ENCODE measurements at regions not wholly inside any gene's neighbourhood (a gene's known extent, or its start where the extent isn't known, plus 50 kb on each side); places are given as distances from the start of the nearest gene placed in this dataset.

DNA sequence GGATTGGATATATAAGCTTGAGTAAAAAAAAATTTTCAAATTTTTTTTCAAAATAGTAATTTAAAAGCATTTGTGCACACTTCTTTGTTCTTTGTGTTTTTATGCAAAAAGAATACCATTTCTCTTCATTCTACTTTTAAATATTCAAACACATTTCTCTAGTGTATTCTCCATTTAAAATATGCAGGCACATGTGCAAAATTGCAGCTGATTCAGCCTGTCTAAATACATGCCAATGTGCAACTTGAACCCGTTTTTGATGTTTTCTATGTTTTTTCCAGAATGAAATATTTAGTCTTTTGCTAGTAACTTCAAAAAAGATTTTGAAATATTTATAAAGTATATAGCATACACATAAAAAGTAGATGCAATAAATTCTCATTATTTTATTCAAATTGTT, 411.8 kb downstream of the MMUT start:
- Histone ChIP-seq H3K4me1 (ENCODE audit: control extremely low read depth in 1 of 4, control insufficient read depth in 4 of 4, insufficient read depth in 4 of 4, low read length in 3 of 4) (no peaks in the 10 kb centered on the region), H3K27me3 (replicated peaks in 2 of 5; ENCODE audit: control insufficient read depth in 4 of 5, insufficient read depth in 5 of 5, low read length in 4 of 5) (no peaks in the 10 kb centered on the region), H3K4me3 (ENCODE audit: control insufficient read depth in 1 of 7, extremely low read depth in 1 of 7, insufficient read depth in 4 of 7, low read depth in 2 of 7, low read length in 6 of 7) (no peak overlapping the region), H3K27ac (ENCODE audit: insufficient read depth in 1 of 2, low read depth in 1 of 2, low read length in 2 of 2, poor library complexity in 1 of 2, severe bottlenecking in 2 of 2) (no peak overlapping the region), H3K36me3 (ENCODE audit: control insufficient read depth in 4 of 4, insufficient read depth in 4 of 4, low read length in 3 of 4) (no peaks in the 10 kb centered on the region), H3K9me3 (ENCODE audit: control extremely low read depth in 1 of 5, control insufficient read depth in 4 of 5, insufficient read depth in 2 of 5, low read depth in 1 of 5, low read length in 4 of 5) (peaks cover 0 to 1% (median 0%) of the 10 kb centered on the region in 5 experiments)
- CTCF ChIA-PET = no interaction called here
- WGBS (ENCODE audit: insufficient coverage) = no CpG with 5 or more reads among the region's 1 CpG
- no peak for DNase-seq
- POLR2A ChIA-PET = no interaction called here

DNA sequence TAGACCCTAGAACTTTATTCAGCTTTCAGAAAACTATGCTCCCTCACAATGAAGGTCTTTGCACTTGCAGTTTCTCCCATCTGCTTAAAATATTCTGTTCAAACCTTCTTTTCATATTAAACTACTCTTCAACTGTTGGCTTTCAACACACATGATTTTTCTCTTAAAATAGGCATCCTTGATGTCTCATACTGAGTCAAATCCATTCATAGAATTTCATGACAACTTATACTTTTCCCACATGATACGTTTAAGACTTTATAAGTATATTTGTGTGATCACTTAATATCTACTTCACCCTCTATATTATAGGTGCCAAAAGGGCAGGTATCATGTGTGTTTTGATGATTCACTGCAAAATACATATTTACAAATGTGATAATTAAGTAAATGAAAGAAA, 412.5 kb downstream of the MMUT start:
- Histone ChIP-seq H3K27ac (ENCODE audit: insufficient read depth in 1 of 2, low read depth in 1 of 2, low read length in 2 of 2, poor library complexity in 1 of 2, severe bottlenecking in 2 of 2) (no peak overlapping the region), H3K27me3 (replicated peaks in 2 of 5; ENCODE audit: control insufficient read depth in 4 of 5, insufficient read depth in 5 of 5, low read length in 4 of 5) (no peaks in the 10 kb centered on the region), H3K4me3 (ENCODE audit: control insufficient read depth in 1 of 7, extremely low read depth in 1 of 7, insufficient read depth in 4 of 7, low read depth in 2 of 7, low read length in 6 of 7) (no peak overlapping the region), H3K4me1 (ENCODE audit: control extremely low read depth in 1 of 4, control insufficient read depth in 4 of 4, insufficient read depth in 4 of 4, low read length in 3 of 4) (no peaks in the 10 kb centered on the region), H3K9me3 (ENCODE audit: control extremely low read depth in 1 of 5, control insufficient read depth in 4 of 5, insufficient read depth in 2 of 5, low read depth in 1 of 5, low read length in 4 of 5) (peaks cover 0 to 1% (median 0%) of the 10 kb centered on the region in 5 experiments), H3K36me3 (ENCODE audit: control insufficient read depth in 4 of 4, insufficient read depth in 4 of 4, low read length in 3 of 4) (no peaks in the 10 kb centered on the region)
- POLR2A ChIA-PET = no interaction called here
- DNase-seq = no peak
- CTCF ChIA-PET = no interaction called here
- no CpG with 5 or more reads among the region's 1 CpG for WGBS (ENCODE audit: insufficient coverage)

DNA sequence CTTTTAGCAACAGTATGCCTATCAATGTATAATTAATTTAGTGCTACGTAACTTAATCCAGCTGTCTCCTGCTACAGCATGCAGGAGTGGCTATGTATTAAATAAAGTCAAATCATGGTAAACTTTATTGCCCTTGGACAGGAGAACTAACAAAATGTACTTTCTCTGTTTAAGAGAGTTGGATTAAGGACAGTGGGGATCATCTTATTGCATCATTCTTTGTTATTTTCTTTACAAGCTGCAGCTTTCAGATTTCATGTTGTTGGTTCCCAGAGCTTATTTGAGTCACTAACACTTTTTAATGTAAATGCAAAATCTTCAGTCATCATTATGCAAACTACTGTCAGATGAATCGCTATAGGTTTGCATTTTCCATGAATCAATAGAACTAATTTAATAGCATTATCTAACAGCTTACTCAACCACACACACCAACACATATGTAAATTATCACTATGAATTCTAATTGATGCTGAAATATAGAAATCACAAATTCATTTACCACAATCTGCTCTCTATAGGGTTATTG, 424.7 kb downstream of the MMUT start:
- no CpG with 5 or more reads among the region's 2 CpGs for WGBS (ENCODE audit: insufficient coverage)
- ChIA-PET CTCF (no interaction called here), POLR2A (no interaction called here)

DNA sequence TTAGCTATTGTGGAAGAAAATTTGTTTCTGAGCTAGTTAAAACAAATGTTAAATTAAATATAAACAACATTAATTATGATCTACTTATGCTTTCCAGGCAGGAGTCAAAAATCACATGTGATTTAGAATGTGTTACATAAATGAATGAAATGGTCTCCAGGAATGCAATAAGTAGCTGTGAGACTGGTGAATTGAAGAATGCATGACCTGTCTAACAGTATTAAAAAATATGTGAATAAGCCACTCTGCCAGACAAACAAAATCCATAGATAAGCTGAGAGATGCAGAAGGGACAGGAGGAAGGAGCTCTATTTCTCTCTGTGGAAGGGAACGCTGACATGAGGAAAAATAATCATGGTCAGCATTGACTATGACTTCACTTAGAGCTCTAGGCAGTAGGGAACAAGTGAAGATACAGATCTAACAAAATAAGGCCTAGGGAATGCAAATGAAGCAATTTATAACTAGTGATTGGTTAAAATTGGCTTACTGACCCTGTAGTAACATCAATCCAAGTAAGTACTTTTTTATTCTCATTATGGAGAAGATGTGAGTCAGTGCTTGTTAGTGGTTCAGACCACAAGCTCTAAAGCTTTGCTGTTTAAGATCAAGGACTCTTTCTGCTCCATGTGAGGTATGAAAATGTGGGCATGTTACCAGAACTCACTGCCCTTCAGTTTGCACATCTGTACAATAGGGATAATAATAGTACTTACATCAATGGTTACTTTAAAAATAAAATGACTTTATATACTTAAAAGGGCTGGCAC, 432.6 kb downstream of the MMUT start:
- H3K4me1 ChIP-seq (ENCODE audit: control extremely low read depth in 1 of 4, control insufficient read depth in 4 of 4, insufficient read depth in 4 of 4, low read length in 3 of 4) = no peaks in the 10 kb centered on the region
- WGBS (ENCODE audit: insufficient coverage) = 100% methylated on average over 1 of the region's 1 CpG
- H3K4me3 ChIP-seq (ENCODE audit: control insufficient read depth in 1 of 7, extremely low read depth in 1 of 7, insufficient read depth in 4 of 7, low read depth in 2 of 7, low read length in 6 of 7) = no peak overlapping the region
- CTCF ChIA-PET = no interaction called here
- H3K27ac ChIP-seq (ENCODE audit: insufficient read depth in 1 of 2, low read depth in 1 of 2, low read length in 2 of 2, poor library complexity in 1 of 2, severe bottlenecking in 2 of 2) = no peak overlapping the region
- POLR2A ChIA-PET = no interaction called here
- peaks cover 0 to 2% (median 0%) of the 10 kb centered on the region in 5 experiments for H3K9me3 ChIP-seq (ENCODE audit: control extremely low read depth in 1 of 5, control insufficient read depth in 4 of 5, insufficient read depth in 2 of 5, low read depth in 1 of 5, low read length in 4 of 5)
- no peaks in the 10 kb centered on the region for H3K36me3 ChIP-seq (ENCODE audit: control insufficient read depth in 4 of 4, insufficient read depth in 4 of 4, low read length in 3 of 4)
- no peaks in the 10 kb centered on the region for H3K27me3 ChIP-seq (replicated peaks in 2 of 5; ENCODE audit: control insufficient read depth in 4 of 5, insufficient read depth in 5 of 5, low read length in 4 of 5)
- DNase-seq = no peak

More for the DNA sequence above, 424.7 kb downstream of the MMUT start:
- no peak for DNase-seq
- Histone ChIP-seq H3K27me3 (replicated peaks in 2 of 5; ENCODE audit: control insufficient read depth in 4 of 5, insufficient read depth in 5 of 5, low read length in 4 of 5) (no peaks in the 10 kb centered on the region), H3K4me3 (ENCODE audit: control insufficient read depth in 1 of 7, extremely low read depth in 1 of 7, insufficient read depth in 4 of 7, low read depth in 2 of 7, low read length in 6 of 7) (no peak overlapping the region), H3K36me3 (ENCODE audit: control insufficient read depth in 4 of 4, insufficient read depth in 4 of 4, low read length in 3 of 4) (no peaks in the 10 kb centered on the region), H3K9me3 (ENCODE audit: control extremely low read depth in 1 of 5, control insufficient read depth in 4 of 5, insufficient read depth in 2 of 5, low read depth in 1 of 5, low read length in 4 of 5) (no peaks in the 10 kb centered on the region), H3K27ac (ENCODE audit: insufficient read depth in 1 of 2, low read depth in 1 of 2, low read length in 2 of 2, poor library complexity in 1 of 2, severe bottlenecking in 2 of 2) (no peak overlapping the region), H3K4me1 (ENCODE audit: control extremely low read depth in 1 of 4, control insufficient read depth in 4 of 4, insufficient read depth in 4 of 4, low read length in 3 of 4) (no peaks in the 10 kb centered on the region)

DNA sequence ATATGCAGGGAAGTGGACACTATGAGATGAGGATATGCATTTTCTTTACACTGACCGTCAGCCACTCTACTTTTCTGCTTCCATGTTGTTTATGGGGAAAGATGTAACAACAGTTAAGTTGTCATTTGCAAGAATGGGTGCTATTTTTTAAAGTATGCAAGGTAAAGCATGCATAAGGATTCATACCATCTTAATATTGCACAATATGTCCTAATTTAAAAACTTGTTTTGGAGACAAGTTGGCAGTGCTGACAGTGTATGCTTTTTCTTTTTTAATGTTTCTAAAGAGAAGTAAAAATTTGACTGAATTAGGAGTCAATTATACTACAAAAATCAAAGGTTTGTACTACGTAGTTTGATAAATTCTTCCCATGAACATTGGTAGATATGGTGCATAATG, 435.4 kb downstream of the MMUT start:
- ChIA-PET CTCF (no interaction called here), POLR2A (interaction anchor here (0.6 kb wide), 1 partner anchor 541 kb away, joined by 7 read pairs; no protein-coding TSS in a partner anchor)
- Histone ChIP-seq H3K36me3 (ENCODE audit: control insufficient read depth in 4 of 4, insufficient read depth in 4 of 4, low read length in 3 of 4) (no peaks in the 10 kb centered on the region), H3K9me3 (ENCODE audit: control extremely low read depth in 1 of 5, control insufficient read depth in 4 of 5, insufficient read depth in 2 of 5, low read depth in 1 of 5, low read length in 4 of 5) (peaks cover 0 to 4% (median 0%) of the 10 kb centered on the region in 5 experiments), H3K27ac (ENCODE audit: insufficient read depth in 1 of 2, low read depth in 1 of 2, low read length in 2 of 2, poor library complexity in 1 of 2, severe bottlenecking in 2 of 2) (no peak overlapping the region), H3K4me3 (ENCODE audit: control insufficient read depth in 1 of 7, extremely low read depth in 1 of 7, insufficient read depth in 4 of 7, low read depth in 2 of 7, low read length in 6 of 7) (no peak overlapping the region), H3K27me3 (replicated peaks in 2 of 5; ENCODE audit: control insufficient read depth in 4 of 5, insufficient read depth in 5 of 5, low read length in 4 of 5) (no peaks in the 10 kb centered on the region), H3K4me1 (ENCODE audit: control extremely low read depth in 1 of 4, control insufficient read depth in 4 of 4, insufficient read depth in 4 of 4, low read length in 3 of 4) (no peaks in the 10 kb centered on the region)
- no CpG with 5 or more reads among the region's 2 CpGs for WGBS (ENCODE audit: insufficient coverage)
- DNase-seq = no peak

DNA sequence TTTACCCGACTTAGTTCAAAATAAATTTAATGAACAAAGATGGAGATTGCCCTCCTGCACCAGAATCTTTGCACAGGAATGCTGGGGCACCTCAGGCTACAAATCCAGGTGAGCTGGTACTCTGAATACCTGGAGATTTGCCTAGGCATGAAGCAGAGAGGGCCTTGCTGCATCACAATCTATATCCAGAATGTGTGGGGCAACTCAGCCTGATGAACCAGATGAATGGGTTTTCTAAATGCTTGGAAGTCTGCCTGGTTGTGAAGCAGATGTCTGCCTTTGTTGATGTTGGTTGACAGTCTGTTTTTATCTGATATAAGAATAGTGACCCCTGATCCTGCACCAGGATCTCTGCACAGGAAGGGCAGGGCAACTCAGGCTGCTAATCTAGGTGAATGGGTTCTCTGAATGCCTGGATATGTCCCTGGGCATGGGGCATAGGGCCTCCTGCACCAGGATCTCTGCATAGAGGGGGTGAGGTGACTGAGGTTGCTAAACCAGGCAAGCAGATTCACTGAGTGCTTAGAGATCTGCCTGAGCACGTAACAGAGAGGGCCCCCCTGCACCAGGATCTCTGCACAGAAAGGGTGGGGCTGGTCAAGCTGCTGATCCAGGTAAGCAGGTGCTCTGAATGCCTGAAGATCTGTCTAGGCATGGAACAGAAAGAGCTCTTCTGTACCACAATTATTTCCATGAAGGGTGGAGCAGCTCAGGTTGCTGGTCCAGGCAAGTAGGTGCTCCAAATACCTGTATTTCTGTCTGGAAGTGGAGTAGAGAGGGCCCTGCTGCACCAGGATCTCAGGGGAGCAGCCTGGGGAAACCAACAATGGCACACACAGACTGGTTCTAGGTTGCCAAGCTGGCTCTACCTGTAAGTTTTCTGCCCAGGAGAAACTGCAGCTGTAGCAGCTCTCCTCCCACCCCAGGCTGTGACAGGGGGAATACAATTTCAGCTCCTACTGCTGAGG, 437.5 kb downstream of the MMUT start:
- H3K4me3 ChIP-seq (ENCODE audit: control insufficient read depth in 1 of 7, extremely low read depth in 1 of 7, insufficient read depth in 4 of 7, low read depth in 2 of 7, low read length in 6 of 7) = no peak overlapping the region
- H3K27me3 ChIP-seq (replicated peaks in 2 of 5; ENCODE audit: control insufficient read depth in 4 of 5, insufficient read depth in 5 of 5, low read length in 4 of 5) = no peaks in the 10 kb centered on the region
- peaks cover 0 to 4% (median 0%) of the 10 kb centered on the region in 5 experiments for H3K9me3 ChIP-seq (ENCODE audit: control extremely low read depth in 1 of 5, control insufficient read depth in 4 of 5, insufficient read depth in 2 of 5, low read depth in 1 of 5, low read length in 4 of 5)
- WGBS (ENCODE audit: insufficient coverage) = 71% methylated on average over 1 of the region's 2 CpGs
- H3K36me3 ChIP-seq (ENCODE audit: control insufficient read depth in 4 of 4, insufficient read depth in 4 of 4, low read length in 3 of 4) = no peaks in the 10 kb centered on the region
- H3K27ac ChIP-seq (ENCODE audit: insufficient read depth in 1 of 2, low read depth in 1 of 2, low read length in 2 of 2, poor library complexity in 1 of 2, severe bottlenecking in 2 of 2) = no peak overlapping the region
- H3K4me1 ChIP-seq (ENCODE audit: control extremely low read depth in 1 of 4, control insufficient read depth in 4 of 4, insufficient read depth in 4 of 4, low read length in 3 of 4) = no peaks in the 10 kb centered on the region
- ChIA-PET POLR2A (no interaction called here), CTCF (no interaction called here)
- no peak for DNase-seq

DNA sequence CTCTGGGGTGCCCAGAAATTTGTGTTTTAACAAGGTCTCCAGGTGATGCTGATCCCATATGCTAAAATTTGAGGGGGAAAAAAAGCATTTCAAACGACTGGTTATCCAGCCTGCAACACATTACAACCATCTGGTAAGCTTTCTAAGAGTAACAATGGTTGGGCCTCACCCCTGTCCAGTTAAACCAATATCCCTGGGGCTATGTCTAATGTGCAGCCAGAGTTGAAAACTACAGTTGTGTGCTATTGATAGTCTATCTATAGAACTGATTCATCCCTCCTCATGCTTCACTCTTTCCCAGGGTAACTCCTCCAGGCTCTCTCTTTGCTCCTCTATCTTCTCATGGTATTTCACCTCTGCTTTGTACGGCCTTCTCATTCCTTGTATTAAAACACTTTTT, 458.3 kb downstream of the MMUT start:
- DNase-seq = no peak
- CTCF ChIA-PET = no interaction called here
- Histone ChIP-seq H3K27me3 (replicated peaks in 2 of 5; ENCODE audit: control insufficient read depth in 4 of 5, insufficient read depth in 5 of 5, low read length in 4 of 5) (no peaks in the 10 kb centered on the region), H3K36me3 (ENCODE audit: control insufficient read depth in 4 of 4, insufficient read depth in 4 of 4, low read length in 3 of 4) (no peaks in the 10 kb centered on the region), H3K9me3 (ENCODE audit: control extremely low read depth in 1 of 5, control insufficient read depth in 4 of 5, insufficient read depth in 2 of 5, low read depth in 1 of 5, low read length in 4 of 5) (peaks cover 0 to 3% (median 0%) of the 10 kb centered on the region in 5 experiments), H3K4me1 (ENCODE audit: control extremely low read depth in 1 of 4, control insufficient read depth in 4 of 4, insufficient read depth in 4 of 4, low read length in 3 of 4) (no peaks in the 10 kb centered on the region), H3K27ac (ENCODE audit: insufficient read depth in 1 of 2, low read depth in 1 of 2, low read length in 2 of 2, poor library complexity in 1 of 2, severe bottlenecking in 2 of 2) (no peak overlapping the region), H3K4me3 (ENCODE audit: control insufficient read depth in 1 of 7, extremely low read depth in 1 of 7, insufficient read depth in 4 of 7, low read depth in 2 of 7, low read length in 6 of 7) (no peak overlapping the region)
- POLR2A ChIA-PET = no interaction called here
- whole genome bisulfite sequencing (ENCODE audit: insufficient coverage) = 100% methylated on average over 1 of the region's 2 CpGs
